ENCODE measurements at regions not wholly inside any gene's neighbourhood (a gene's known extent, or its start where the extent isn't known, plus 50 kb on each side); places are given as distances from the start of the nearest gene placed in this dataset.

DNA sequence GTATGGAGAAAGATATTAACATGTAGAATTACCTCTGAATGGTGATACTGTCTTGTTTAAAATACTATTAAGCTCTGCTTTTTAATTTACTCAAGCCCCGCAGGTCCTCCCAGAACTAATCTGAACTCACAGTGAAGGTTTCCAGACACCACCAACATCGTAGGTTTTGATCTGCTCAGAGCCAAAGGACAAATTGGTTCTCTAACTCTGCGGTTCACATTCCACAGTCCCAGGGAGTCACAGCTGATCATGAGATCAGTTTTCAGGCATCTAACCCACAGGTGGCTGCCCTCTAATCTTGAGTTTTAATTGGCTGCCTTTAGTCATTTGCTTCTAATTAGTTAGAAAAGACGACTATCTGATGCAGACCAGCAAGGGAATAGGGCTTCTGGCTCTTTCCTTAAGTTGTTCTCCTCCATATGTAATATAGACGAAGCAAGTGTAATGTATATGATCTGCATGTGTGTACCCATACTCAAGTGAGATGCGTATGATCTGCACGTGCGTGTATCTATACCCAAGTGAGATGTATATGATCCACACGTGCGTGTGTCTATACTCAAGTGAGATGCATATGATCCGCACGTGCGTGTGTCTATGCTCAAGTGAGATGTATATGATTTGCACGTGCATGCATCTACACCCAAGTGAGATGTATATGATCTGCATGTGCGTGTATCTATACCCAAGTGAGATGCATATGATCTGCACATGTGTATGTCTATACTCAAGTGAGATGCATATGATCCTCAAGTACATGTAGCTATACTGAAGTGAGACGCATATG, 331.5 kb upstream of the NPVF start:
- no peaks in the 10 kb centered on the region for H3K4me1 ChIP-seq
- no peaks in the 10 kb centered on the region for H3K9me3 ChIP-seq
- H3K36me3 ChIP-seq: no peaks in the 10 kb centered on the region
- intact Hi-C loops (cut with DNase I): loop anchor here (5.0 to 10.0 kb wide), 2 partner anchors 155 to 302 kb away; no protein-coding TSS in a partner anchor
- TF ChIP-seq, protein P1, sequence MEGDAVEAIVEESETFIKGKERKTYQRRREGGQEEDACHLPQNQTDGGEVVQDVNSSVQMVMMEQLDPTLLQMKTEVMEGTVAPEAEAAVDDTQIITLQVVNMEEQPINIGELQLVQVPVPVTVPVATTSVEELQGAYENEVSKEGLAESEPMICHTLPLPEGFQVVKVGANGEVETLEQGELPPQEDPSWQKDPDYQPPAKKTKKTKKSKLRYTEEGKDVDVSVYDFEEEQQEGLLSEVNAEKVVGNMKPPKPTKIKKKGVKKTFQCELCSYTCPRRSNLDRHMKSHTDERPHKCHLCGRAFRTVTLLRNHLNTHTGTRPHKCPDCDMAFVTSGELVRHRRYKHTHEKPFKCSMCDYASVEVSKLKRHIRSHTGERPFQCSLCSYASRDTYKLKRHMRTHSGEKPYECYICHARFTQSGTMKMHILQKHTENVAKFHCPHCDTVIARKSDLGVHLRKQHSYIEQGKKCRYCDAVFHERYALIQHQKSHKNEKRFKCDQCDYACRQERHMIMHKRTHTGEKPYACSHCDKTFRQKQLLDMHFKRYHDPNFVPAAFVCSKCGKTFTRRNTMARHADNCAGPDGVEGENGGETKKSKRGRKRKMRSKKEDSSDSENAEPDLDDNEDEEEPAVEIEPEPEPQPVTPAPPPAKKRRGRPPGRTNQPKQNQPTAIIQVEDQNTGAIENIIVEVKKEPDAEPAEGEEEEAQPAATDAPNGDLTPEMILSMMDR (IDR thresholded peaks at IDR 0.05): no peak
- ATAC-seq (no peak), DNase-seq (no peak)
- H3K27ac ChIP-seq: no peak overlapping the region
- no peaks in the 10 kb centered on the region for H3K27me3 ChIP-seq
- no peak overlapping the region for H3K4me3 ChIP-seq

DNA sequence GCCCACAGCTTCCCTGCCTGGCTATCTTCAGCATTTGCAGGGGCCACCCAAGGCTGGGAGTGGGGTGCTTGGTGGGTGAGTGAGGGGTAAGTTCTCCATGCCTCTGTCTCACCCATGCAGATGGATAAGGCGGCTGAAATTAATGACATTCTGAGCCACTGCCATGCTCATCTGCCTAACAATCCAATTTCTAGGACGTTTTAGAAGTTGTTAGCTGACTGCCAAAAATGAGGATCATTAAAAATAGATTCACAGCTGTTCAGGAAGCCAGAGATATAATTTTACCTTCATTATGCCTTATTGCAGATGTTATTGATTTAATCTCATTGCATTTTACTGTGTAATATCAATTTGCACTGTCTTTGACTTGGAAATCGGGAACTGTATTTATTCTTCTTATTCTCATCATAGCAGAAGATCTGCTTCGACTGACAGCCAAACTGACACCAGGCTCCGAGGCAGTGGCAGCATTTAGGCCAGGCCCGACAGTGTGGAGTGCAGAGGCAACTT, 334.4 kb upstream of the NPVF start:
- TF ChIP-seq, protein P1 (IDR thresholded peaks at IDR 0.05): no peak
- no peak overlapping the region for H3K27ac ChIP-seq
- H3K9me3 ChIP-seq: no peaks in the 10 kb centered on the region
- H3K4me1 ChIP-seq: no peaks in the 10 kb centered on the region
- H3K36me3 ChIP-seq: no peaks in the 10 kb centered on the region
- DNase-seq (no peak), ATAC-seq (no peak)
- H3K4me3 ChIP-seq: no peak overlapping the region
- H3K27me3 ChIP-seq: no peaks in the 10 kb centered on the region
- intact Hi-C loops (cut with DNase I): loop anchor here (5.0 to 10.0 kb wide), 2 partner anchors 158 to 305 kb away; no protein-coding TSS in a partner anchor

DNA sequence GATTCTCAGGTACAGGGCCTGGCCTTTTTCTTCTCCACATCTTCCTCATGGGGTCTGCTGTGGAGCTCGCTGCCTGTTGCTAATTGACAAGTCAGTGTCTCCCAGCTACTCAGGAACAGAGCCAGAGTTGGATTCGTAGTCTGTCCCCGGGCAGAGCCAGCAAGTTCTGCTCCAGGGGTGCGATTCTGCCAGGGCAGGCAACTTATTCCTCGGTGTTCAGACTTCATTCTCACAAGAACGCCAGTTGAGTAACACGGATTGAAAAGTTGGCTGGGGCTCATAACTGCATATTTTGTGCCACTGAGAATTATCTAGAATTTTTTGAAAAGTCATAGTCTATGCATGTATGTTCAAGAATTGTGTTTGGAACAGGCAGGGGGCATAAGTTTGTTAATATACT, 336.7 kb upstream of the NPVF start:
- no peaks in the 10 kb centered on the region for H3K27me3 ChIP-seq
- no peaks in the 10 kb centered on the region for H3K4me1 ChIP-seq
- ATAC-seq (no peak), DNase-seq (no peak)
- TF ChIP-seq, protein P1 (IDR thresholded peaks at IDR 0.05): no peak
- no peaks in the 10 kb centered on the region for H3K36me3 ChIP-seq
- no peaks in the 10 kb centered on the region for H3K9me3 ChIP-seq
- no peak overlapping the region for H3K27ac ChIP-seq
- intact Hi-C loops (cut with DNase I): loop anchor here (5.0 to 10.0 kb wide), 2 partner anchors 160 to 173 kb away; no protein-coding TSS in a partner anchor
- no peak overlapping the region for H3K4me3 ChIP-seq

- H3K9me3 ChIP-seq: no peaks in the 10 kb centered on the region
- H3K4me3 ChIP-seq: no peak overlapping the region
- DNase-seq: peak in 3 of 4 donors; percentile 50 to 85 (median 81)
- TF ChIP-seq, protein P1 (IDR thresholded peaks at IDR 0.05): peak; percentile 93 to 100
- H3K36me3 ChIP-seq: no peaks in the 10 kb centered on the region
- no peaks in the 10 kb centered on the region for H3K27me3 ChIP-seq
- intact Hi-C loops (cut with DNase I): loop anchor here (5.0 to 10.0 kb wide), 2 partner anchors 161 to 174 kb away; no protein-coding TSS in a partner anchor
- no peaks in the 10 kb centered on the region for H3K4me1 ChIP-seq
- no peak overlapping the region for H3K27ac ChIP-seq
- ATAC-seq: peak; percentile 71
These were observed 337.7 kb upstream of the NPVF start for GRCh38 chr7:25565949-25566348.

DNA sequence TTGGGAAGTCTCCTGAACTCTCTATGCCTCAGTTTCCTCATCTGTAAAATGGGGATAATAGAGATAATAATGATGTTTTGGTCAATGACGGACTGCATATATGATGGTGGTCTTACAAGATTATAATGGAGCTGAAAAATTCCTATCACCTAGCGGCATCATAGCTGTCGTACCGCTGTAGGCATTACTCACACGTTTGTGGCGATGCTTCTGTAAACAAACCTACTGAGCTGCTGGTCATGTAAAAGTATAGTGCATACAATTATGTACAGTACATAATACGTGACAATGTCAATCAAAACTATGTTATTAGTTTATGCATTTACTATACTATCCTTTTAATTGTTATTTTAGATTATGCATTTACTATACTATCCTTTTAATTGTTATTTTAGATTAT, 339.1 kb upstream of the NPVF start:
- intact Hi-C loops (cut with DNase I): loop anchor here (5.0 to 10.0 kb wide), 2 partner anchors 163 to 175 kb away; no protein-coding TSS in a partner anchor
- H3K4me3 ChIP-seq: no peak overlapping the region
- no peak overlapping the region for H3K27ac ChIP-seq
- DNase-seq (no peak), ATAC-seq (no peak)
- H3K36me3 ChIP-seq: no peaks in the 10 kb centered on the region
- H3K4me1 ChIP-seq: no peaks in the 10 kb centered on the region
- no peaks in the 10 kb centered on the region for H3K27me3 ChIP-seq
- no peaks in the 10 kb centered on the region for H3K9me3 ChIP-seq
- TF ChIP-seq, protein P1 (IDR thresholded peaks at IDR 0.05): no peak

Measured in left lung (tissue), 4 donors.